Panc1 (cell line): ENCODE measurements at regions not wholly inside any gene's neighbourhood (a gene's known extent, or its start where the extent isn't known, plus 50 kb on each side); places are given as distances from the start of the nearest gene placed in this dataset.

Experiments used
- ATAC-seq: fragments of 200-7000 bp; cut with Tn5 transposase; 2 replicates; pipeline ENCODE4 v1.9.1; 2020; ENCODE audit warnings: mild to moderate bottlenecking, moderate library complexity
- BruUV-seq: library from RNA; stranded (reverse); fragments of 400-500 nt; replicated peaks from 2 replicates; lab custom pipeline; 2021; lab: Mats Ljungman, UMichigan
- CTCF ChIA-PET: fragments of 300-600 bp; sonication (Branson Sonifier 250); formaldehyde crosslinking; loops from one replicate; lab custom pipeline; 2022; ENCODE audit warnings: antibody characterized with exemption; lab: Charles Lee
- POLR2A ChIA-PET: fragments of 300-600 bp; sonication (Branson Sonifier 250); formaldehyde crosslinking; loops from one replicate; lab custom pipeline; 2022; ENCODE audit warnings: antibody characterized with exemption; lab: Charles Lee
- DNase-seq: peaks from one replicate; pipeline ENCODE4 v3.0.0-alpha.2; 2010; ENCODE audit warnings: low read depth, low spot score
- H3K27ac ChIP-seq: 2 replicates; pipeline ENCODE4 v1.5.1; 2011; ENCODE audit warnings: mild to moderate bottlenecking, low read length, inconsistent platforms
- H3K27me3 ChIP-seq: fragments of 200-500 bp; sonication (Bioruptor generic); 2 replicates; pipeline ENCODE4 v1.6.0; 2014; ENCODE audit warnings: low read length, inconsistent platforms; ENCODE audit not compliant: control insufficient read depth, insufficient read depth
- H3K36me3 ChIP-seq: fragments of 200-500 bp; sonication (Bioruptor generic); 2 replicates; pipeline ENCODE4 v1.5.1; 2014; ENCODE audit warnings: inconsistent platforms, mild to moderate bottlenecking, low read length, moderate library complexity; ENCODE audit not compliant: control insufficient read depth, insufficient read depth
- H3K4me1 ChIP-seq: 2 replicates; pipeline ENCODE4 v1.5.1; 2011; ENCODE audit warnings: inconsistent platforms, mild to moderate bottlenecking, low read length, moderate library complexity; ENCODE audit not compliant: control insufficient read depth, insufficient read depth
- H3K4me3 ChIP-seq, 2 experiments: 2 replicates each; pipeline ENCODE4 v1.5.1; 2011 to 2012; ENCODE audit warnings: low read depth in 2 of 2, low read length in 2 of 2, mild to moderate bottlenecking in 2 of 2, inconsistent platforms in 1 of 2, moderate library complexity in 1 of 2
- H3K9me3 ChIP-seq: fragments of 200-500 bp; sonication (Bioruptor generic); 2 replicates; pipeline ENCODE4 v1.5.1; 2014; ENCODE audit warnings: low read depth, mild to moderate bottlenecking, inconsistent platforms, low read length, moderate library complexity; ENCODE audit not compliant: control insufficient read depth, insufficient read depth
- CTCF ChIP-seq: fragments of 450-650 bp; IDR thresholded peaks from 2 replicates; pipeline ENCODE4 v1.5.1; 2017; ENCODE audit warnings: mild to moderate bottlenecking
- POLR2AphosphoS5 ChIP-seq: IDR thresholded peaks from 2 replicates; pipeline ENCODE4 v1.6.1; 2012; ENCODE audit warnings: mild to moderate bottlenecking, low read depth, low read length, moderate library complexity
- REST ChIP-seq, 2 experiments: IDR thresholded peaks; 2 replicates each; pipeline ENCODE4 v1.6.1; 2011 to 2012; ENCODE audit warnings: low read depth in 2 of 2, control low read depth in 1 of 2, low read length in 1 of 2, mild to moderate bottlenecking in 1 of 2, moderate library complexity in 1 of 2; ENCODE audit not compliant: insufficient read depth in 1 of 2
- SIN3A ChIP-seq: IDR thresholded peaks from 2 replicates; pipeline ENCODE4 v1.6.1; 2012; ENCODE audit warnings: low read depth, mild to moderate bottlenecking, low read length, moderate library complexity, borderline replicate concordance; ENCODE audit not compliant: insufficient read depth
- TCF7L2 ChIP-seq: IDR thresholded peaks from 2 replicates; pipeline ENCODE4 v1.6.1; 2011; ENCODE audit warnings: mild to moderate bottlenecking, low read depth, low read length, inconsistent platforms
- in situ Hi-C: cut with HindIII; loops from 2 replicates; pipeline ENCODE4 v1.10.0; 2016; ENCODE audit warnings: low sequenced_read_pairs, low pct_unique_long_range_greater_than_20kb
- intact Hi-C: fragments of 100-400 bp; cut with micrococcal nuclease; formaldehyde crosslinking; loops from one replicate; pipeline ENCODE4 v1.10.0; 2022; ENCODE audit not compliant: unreplicated experiment

- TF ChIP-seq TCF7L2 (no peak), CTCF (no peak), SIN3A (no peak), POLR2AphosphoS5 (no peak), REST (IDR thresholded peaks at IDR 0.05; ENCODE audit: insufficient read depth in 1 of 2, low read depth in 2 of 2, low read length in 1 of 2) (no peak)
- intact Hi-C loops: no loop called here
Observed at GRCh38 chr12:61911113-61911512, 349.1 kb upstream of the USP15 start.

DNA sequence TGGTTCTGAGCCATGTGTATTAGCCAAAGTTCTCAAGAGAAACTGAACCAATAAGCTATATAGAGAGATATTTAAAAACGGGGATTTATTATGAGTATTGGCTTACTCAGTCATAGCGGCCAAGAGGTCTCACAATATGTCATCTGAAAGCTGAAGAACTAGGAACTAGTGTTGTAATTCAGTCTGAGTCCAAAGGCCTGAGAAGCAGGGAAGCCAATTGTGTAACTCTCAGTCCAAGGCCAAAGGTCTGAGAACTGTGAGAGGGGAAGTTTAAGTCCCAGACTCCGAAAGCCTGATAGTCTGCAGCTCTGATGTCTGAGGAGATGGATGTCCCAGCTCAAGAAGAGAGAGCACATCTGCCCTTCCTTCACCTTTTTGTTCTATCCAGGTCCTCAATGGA is 344.8 kb upstream of the USP15 start:
- POLR2A ChIA-PET: no interaction called here
- TF ChIP-seq CTCF (no peak), REST (IDR thresholded peaks at IDR 0.05; ENCODE audit: insufficient read depth in 1 of 2, low read depth in 2 of 2, low read length in 1 of 2) (no peak), POLR2AphosphoS5 (no peak), TCF7L2 (no peak), SIN3A (no peak)
- Histone ChIP-seq H3K27me3 (no peaks in the 10 kb centered on the region), H3K9me3 (no peaks in the 10 kb centered on the region), H3K36me3 (no peaks in the 10 kb centered on the region), H3K4me1 (no peaks in the 10 kb centered on the region), H3K4me3 (no peak overlapping the region), H3K27ac (no peak overlapping the region)
- CTCF ChIA-PET: no interaction called here
- ATAC-seq (no peak), DNase-seq (no peak)
- intact Hi-C loops: no loop called here
- no TSS peak for BruUV-seq
- in situ Hi-C loops: no loop called here

More at GRCh38 chr12:61911113-61911512, 349.1 kb upstream of the USP15 start:
- H3K27me3 ChIP-seq: no peaks in the 10 kb centered on the region
- H3K36me3 ChIP-seq: no peaks in the 10 kb centered on the region
- POLR2A ChIA-PET: no interaction called here
- CTCF ChIA-PET: no interaction called here
- BruUV-seq: no TSS peak
- in situ Hi-C loops: no loop called here
- H3K27ac ChIP-seq: no peak overlapping the region
- H3K4me3 ChIP-seq: no peak overlapping the region
- H3K4me1 ChIP-seq: no peaks in the 10 kb centered on the region
- DNase-seq (no peak), ATAC-seq (no peak)
- no peaks in the 10 kb centered on the region for H3K9me3 ChIP-seq
